ENCODE measurements at regions not wholly inside any gene's neighbourhood (a gene's known extent, or its start where the extent isn't known, plus 50 kb on each side); places are given as distances from the start of the nearest gene placed in this dataset.

- DNase-seq = no peak
Measured at GRCh38 chr6:131383421-131384411, 189.3 kb upstream of the ARG1 start.

GRCh38 chr6:131387562-131388447, 185.2 kb upstream of the ARG1 start:
- no peak for DNase-seq

- no peak for DNase-seq
Measured at GRCh38 chr6:131390322-131390721, 182.7 kb upstream of the ARG1 start.

- DNase-seq = no peak
Measured at GRCh38 chr6:131391116-131391515, 181.9 kb upstream of the ARG1 start.

- no peak for DNase-seq
Measured at GRCh38 chr6:131393433-131393832, 179.6 kb upstream of the ARG1 start.

GRCh38 chr6:131394768-131395432, 178.1 kb upstream of the ARG1 start:
- DNase-seq = no peak

GRCh38 chr6:131398176-131398575, 174.8 kb upstream of the ARG1 start:
- DNase-seq = no peak

GRCh38 chr6:131399433-131399832, 173.6 kb upstream of the ARG1 start:
- no peak for DNase-seq

GRCh38 chr6:131400054-131400778, 172.8 kb upstream of the ARG1 start:
- no peak for DNase-seq

- DNase-seq = no peak
Measured at GRCh38 chr6:131400779-131401496, 172.1 kb upstream of the ARG1 start.

GRCh38 chr6:131408811-131409210, 164.2 kb upstream of the ARG1 start:
- DNase-seq = no peak

GRCh38 chr6:131410785-131411184, 162.2 kb upstream of the ARG1 start:
- DNase-seq = no peak

- no peak for DNase-seq
Measured at GRCh38 chr6:131412960-131413830, 159.8 kb upstream of the ARG1 start.

- DNase-seq = no peak
Measured at GRCh38 chr6:131413831-131414191, 159.2 kb upstream of the ARG1 start.

- DNase-seq = peak; percentile 31 to 38
Measured at GRCh38 chr6:131414956-131415355, 158.1 kb upstream of the ARG1 start.

- no peak for DNase-seq
Measured at GRCh38 chr6:131418441-131418840, 154.6 kb upstream of the ARG1 start.

- DNase-seq = no peak
Measured at GRCh38 chr6:131419702-131420101, 153.3 kb upstream of the ARG1 start.

- no peak for DNase-seq
Measured at GRCh38 chr6:131424016-131424415, 149.0 kb upstream of the ARG1 start.

- no peak for DNase-seq
Measured at GRCh38 chr6:131424475-131424874, 148.6 kb upstream of the ARG1 start.

- no peak for DNase-seq
Measured at GRCh38 chr6:131427434-131428058, 145.5 kb upstream of the ARG1 start.
